Gastrocnemius medialis (tissue), 4 donors: ENCODE measurements at regions not wholly inside any gene's neighbourhood (a gene's known extent, or its start where the extent isn't known, plus 50 kb on each side); places are given as distances from the start of the nearest gene placed in this dataset.
"Not testable (repeated sequence)": the region's sequence is repeated elsewhere in the genome, so short reads cannot be mapped to it uniquely, and the experiment has no call there.

Experiments
- ATAC-seq, 2 donors: fragments of 150-250 bp; one replicate each; pipeline ENCODE4 v1.9.1; 2016
- DNase-seq, 2 donors: peaks; one replicate each; pipeline ENCODE4 v3.0.0-alpha.2; 2019
- H3K27ac ChIP-seq, 4 donors: fragments of 200-600 bp; sonication (generic); 1 replicate in 1 of 4; 2 replicates in 3 of 4; pipeline ENCODE4 v1.5.1; 2016 to 2018; ENCODE audit warnings: mild to moderate bottlenecking in 2 of 4, moderate library complexity in 1 of 4
- H3K27me3 ChIP-seq, 3 donors: fragments of 200-600 bp; sonication (generic) in 2 of 3; 1 replicate in 1 of 3; 2 replicates in 2 of 3; pipeline versions ENCODE4 v1.5.1 to v1.6.0; 2016 to 2019; ENCODE audit warnings: mild to moderate bottlenecking in 1 of 3, moderate library complexity in 1 of 3
- H3K36me3 ChIP-seq, 2 donors: fragments of 200-600 bp; sonication (generic) in 1 of 2; one replicate each; pipeline ENCODE4 v1.5.1; 2017 to 2018
- H3K4me1 ChIP-seq, 2 donors: fragments of 200-600 bp; sonication (generic) in 1 of 2; one replicate each; pipeline ENCODE4 v1.5.1; 2016 to 2017; ENCODE audit warnings: mild to moderate bottlenecking in 2 of 2
- H3K4me3 ChIP-seq, 4 donors: fragments of 200-600 bp; sonication (generic) in 3 of 4; 1 replicate in 1 of 4; 2 replicates in 3 of 4; pipeline ENCODE4 v1.5.1; 2016 to 2019; ENCODE audit warnings: mild to moderate bottlenecking in 2 of 4
- H3K9me3 ChIP-seq, 3 donors: fragments of 200-600 bp; sonication (generic) in 2 of 3; 1 replicate in 1 of 3; 2 replicates in 2 of 3; pipeline ENCODE4 v1.5.1; 2016 to 2019
- POLR2A ChIP-seq, 2 donors: fragments of 450-650 bp; IDR thresholded peaks; one replicate each; pipeline ENCODE4 v1.6.1; 2017; ENCODE audit warnings: antibody characterized with exemption in 2 of 2, mild to moderate bottlenecking in 2 of 2, moderate library complexity in 2 of 2
- in situ Hi-C, 4 donors: fragments of 200-750 bp; cut with MboI; loops; one replicate each; pipeline versions ENCODE4 v1.15.0 to v1.8.0; 2017; ENCODE audit warnings: low sequenced_read_pairs in 4 of 4
- intact Hi-C: fragments of 100-400 bp; cut with DNase I; formaldehyde crosslinking; loops from one replicate; pipeline ENCODE4 v1.15.1; 2023; ENCODE audit warnings: low total_unique reads
- TF ChIP-seq, protein P1 (sequence below), 5 experiments: fragments of 450-650 bp in 3 of 5; fragments of 200-600 bp in 2 of 5; sonication (generic) in 2 of 5; IDR thresholded peaks in 4 of 5; conservative IDR thresholded peaks in 1 of 5; 1 replicate in 4 of 5; 2 replicates in 1 of 5; pipeline ENCODE4 v1.5.1; 2016 to 2019; ENCODE audit warnings: antibody characterized with exemption in 5 of 5, mild to moderate bottlenecking in 3 of 5, moderate library complexity in 3 of 5

DNA sequence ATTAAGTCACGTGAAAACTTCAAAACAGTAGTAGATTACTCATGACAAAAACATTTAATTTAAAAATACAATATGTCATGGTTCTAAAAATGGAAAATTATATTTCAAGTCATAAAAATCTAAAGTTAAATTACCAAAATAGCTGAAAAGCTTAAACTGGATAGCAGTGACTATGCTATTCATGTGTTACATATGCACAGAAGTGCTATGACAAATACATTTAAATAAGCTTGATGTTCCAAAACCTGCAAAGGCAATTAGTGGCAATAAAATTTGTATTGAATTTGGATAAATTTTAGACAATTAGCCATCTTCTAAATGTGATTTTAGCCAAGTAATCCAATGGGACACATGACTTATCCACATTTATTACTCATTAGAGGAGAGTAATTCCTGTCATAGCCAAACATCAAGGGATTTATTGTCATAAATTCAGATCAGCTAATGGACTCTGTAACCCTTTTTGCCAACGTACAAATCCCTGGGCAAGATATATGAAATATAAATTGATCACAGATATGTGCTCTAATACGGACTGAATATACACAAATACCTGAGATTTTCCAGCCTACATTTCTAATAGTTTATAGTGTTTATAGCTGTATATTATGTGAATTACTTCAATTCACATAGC, 419.4 kb downstream of the ISL1 start:
- H3K36me3 ChIP-seq = no peaks in the 10 kb centered on the region
- in situ Hi-C loops (no loop called here), intact Hi-C loops (no loop called here)
- H3K27me3 ChIP-seq = no peaks in the 10 kb centered on the region
- no peak overlapping the region for H3K4me3 ChIP-seq
- no peak for DNase-seq
- no peaks in the 10 kb centered on the region for H3K4me1 ChIP-seq
- no peak overlapping the region for H3K27ac ChIP-seq
- TF ChIP-seq, protein P1, sequence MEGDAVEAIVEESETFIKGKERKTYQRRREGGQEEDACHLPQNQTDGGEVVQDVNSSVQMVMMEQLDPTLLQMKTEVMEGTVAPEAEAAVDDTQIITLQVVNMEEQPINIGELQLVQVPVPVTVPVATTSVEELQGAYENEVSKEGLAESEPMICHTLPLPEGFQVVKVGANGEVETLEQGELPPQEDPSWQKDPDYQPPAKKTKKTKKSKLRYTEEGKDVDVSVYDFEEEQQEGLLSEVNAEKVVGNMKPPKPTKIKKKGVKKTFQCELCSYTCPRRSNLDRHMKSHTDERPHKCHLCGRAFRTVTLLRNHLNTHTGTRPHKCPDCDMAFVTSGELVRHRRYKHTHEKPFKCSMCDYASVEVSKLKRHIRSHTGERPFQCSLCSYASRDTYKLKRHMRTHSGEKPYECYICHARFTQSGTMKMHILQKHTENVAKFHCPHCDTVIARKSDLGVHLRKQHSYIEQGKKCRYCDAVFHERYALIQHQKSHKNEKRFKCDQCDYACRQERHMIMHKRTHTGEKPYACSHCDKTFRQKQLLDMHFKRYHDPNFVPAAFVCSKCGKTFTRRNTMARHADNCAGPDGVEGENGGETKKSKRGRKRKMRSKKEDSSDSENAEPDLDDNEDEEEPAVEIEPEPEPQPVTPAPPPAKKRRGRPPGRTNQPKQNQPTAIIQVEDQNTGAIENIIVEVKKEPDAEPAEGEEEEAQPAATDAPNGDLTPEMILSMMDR (IDR thresholded peaks at IDR 0.05 in 4 of 5, conservative IDR thresholded peaks at IDR 0.05 in 1 of 5) = no peak
- no peak for TF ChIP-seq POLR2A (IDR thresholded peaks at IDR 0.05)
- H3K9me3 ChIP-seq = no peaks in the 10 kb centered on the region
- no peak for ATAC-seq

DNA sequence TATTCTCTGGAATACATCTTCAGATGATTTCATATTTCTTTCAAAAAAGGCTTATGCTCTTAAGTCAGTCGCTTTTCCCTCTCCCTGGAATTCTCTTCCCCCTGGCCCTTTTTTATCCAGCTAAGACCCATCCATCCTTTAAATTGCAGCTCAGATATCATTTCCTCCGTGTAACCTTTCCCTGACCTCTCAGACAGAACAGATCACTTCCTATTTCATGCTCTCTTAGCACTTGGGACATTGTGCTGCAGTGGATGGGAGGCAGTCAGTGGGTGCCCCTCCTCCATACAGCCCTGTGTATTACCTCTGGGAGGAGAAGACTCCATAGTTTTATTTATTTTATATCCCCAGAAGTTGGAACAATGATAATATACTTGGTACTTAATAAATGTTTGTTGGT, 423.4 kb downstream of the ISL1 start:
- TF ChIP-seq, protein P1 (IDR thresholded peaks at IDR 0.05 in 4 of 5, conservative IDR thresholded peaks at IDR 0.05 in 1 of 5) = no peak
- TF ChIP-seq POLR2A (IDR thresholded peaks at IDR 0.05) = no peak

DNA sequence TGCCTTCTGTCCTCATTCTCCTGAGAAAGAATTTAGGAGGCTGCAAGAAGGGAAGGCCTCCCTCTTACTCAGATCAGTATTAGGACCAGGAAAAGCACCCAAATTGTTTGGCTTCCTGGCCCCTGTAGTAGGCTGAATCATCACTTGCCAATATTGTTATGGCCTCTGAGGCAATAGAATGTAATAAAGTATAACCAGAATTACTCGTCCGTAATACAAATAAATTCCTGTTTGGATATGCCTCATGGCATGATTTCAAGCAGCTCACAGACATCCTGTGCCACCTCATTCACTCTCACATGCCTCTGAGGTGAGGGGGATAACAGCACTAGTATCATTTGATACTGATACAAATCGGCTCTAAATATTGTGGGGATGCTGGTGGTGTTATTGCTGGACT, 427.3 kb downstream of the ISL1 start:
- Histone ChIP-seq H3K27me3 (no peaks in the 10 kb centered on the region), H3K4me3 (no peak overlapping the region), H3K27ac (no peak overlapping the region), H3K36me3 (no peaks in the 10 kb centered on the region), H3K9me3 (no peaks in the 10 kb centered on the region), H3K4me1 (no peaks in the 10 kb centered on the region)
- in situ Hi-C loops (no loop called here), intact Hi-C loops (no loop called here)
- DNase-seq (no peak), ATAC-seq (no peak)
- TF ChIP-seq POLR2A (IDR thresholded peaks at IDR 0.05) = no peak
- TF ChIP-seq, protein P1 (IDR thresholded peaks at IDR 0.05 in 4 of 5, conservative IDR thresholded peaks at IDR 0.05 in 1 of 5) = no peak

More for the DNA sequence above, 423.4 kb downstream of the ISL1 start:
- intact Hi-C loops = no loop called here
- Histone ChIP-seq H3K27ac (no peak overlapping the region), H3K4me3 (no peak overlapping the region), H3K4me1 (no peaks in the 10 kb centered on the region), H3K36me3 (no peaks in the 10 kb centered on the region), H3K27me3 (no peaks in the 10 kb centered on the region), H3K9me3 (no peaks in the 10 kb centered on the region)
- DNase-seq (no peak), ATAC-seq (no peak)
- in situ Hi-C loops = no loop called here

DNA sequence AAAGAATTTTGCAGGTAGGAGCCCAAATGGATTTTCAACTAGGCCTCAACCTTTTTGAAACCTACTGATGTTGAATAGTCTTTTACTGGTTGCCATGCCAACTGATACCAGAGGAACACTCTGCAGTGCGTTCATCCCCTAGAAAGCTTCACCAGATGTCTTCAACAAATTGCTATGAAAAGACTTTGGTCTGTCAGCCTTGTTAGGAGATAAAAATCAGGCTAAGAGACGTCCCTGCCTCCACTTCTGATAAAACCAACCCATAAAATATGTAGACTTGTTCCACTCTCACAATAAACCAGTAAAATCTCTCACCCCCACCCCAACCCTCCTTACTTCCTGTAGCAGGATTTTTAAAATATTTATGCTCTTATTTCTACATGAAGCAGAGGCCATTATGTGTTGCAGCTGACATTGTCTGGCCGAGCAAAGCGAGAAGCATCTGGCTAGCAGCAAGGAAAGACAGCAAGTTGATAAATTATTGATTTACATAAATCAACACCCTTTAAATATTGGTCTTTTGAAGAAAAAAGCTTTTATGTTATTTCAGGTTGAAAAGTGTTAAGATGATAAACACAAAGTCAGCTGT, 428.7 kb downstream of the ISL1 start:
- DNase-seq (no peak), ATAC-seq (no peak)
- intact Hi-C loops (no loop called here), in situ Hi-C loops (no loop called here)
- TF ChIP-seq, protein P1 (IDR thresholded peaks at IDR 0.05 in 4 of 5, conservative IDR thresholded peaks at IDR 0.05 in 1 of 5) = no peak
- TF ChIP-seq POLR2A (IDR thresholded peaks at IDR 0.05) = no peak
- no peaks in the 10 kb centered on the region for H3K9me3 ChIP-seq
- no peaks in the 10 kb centered on the region for H3K4me1 ChIP-seq
- no peaks in the 10 kb centered on the region for H3K36me3 ChIP-seq
- H3K4me3 ChIP-seq = no peak overlapping the region
- H3K27ac ChIP-seq = no peak overlapping the region
- H3K27me3 ChIP-seq = no peaks in the 10 kb centered on the region

DNA sequence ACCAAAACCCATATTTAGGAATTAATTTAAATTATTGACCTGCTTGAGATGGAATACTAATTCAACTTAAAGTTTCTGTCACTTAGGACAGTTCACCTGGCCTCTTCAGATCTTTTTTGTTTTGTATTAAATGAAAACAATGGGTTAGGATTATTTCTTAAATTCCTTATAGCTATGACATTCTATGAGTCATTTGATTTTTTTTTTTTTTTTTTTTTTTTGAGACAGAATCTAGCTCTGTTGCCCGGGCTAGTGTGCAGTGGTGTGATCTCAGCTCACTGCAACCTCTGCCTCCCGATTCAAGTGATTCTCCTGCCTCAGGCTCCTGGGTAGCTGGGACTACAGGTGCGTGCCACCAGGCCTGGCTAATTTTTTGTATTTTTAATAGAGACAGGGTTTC, 431.6 kb downstream of the ISL1 start:
- ATAC-seq, intact Hi-C loops, DNase-seq, H3K36me3 ChIP-seq, H3K4me3 ChIP-seq, H3K4me1 ChIP-seq, in situ Hi-C loops, H3K9me3 ChIP-seq, H3K27ac ChIP-seq, H3K27me3 ChIP-seq: not testable (repeated sequence)
